Liver (tissue), 8 donors: ENCODE measurements at regions not wholly inside any gene's neighbourhood (a gene's known extent, or its start where the extent isn't known, plus 50 kb on each side); places are given as distances from the start of the nearest gene placed in this dataset.

Experiments
- DNase-seq: peaks from one replicate; pipeline ENCODE4 v3.0.0-alpha.2; 2017; ENCODE audit warnings: low spot score
- H3K27ac ChIP-seq, 2 donors: one replicate each; pipeline ENCODE4 v1.7.0; 2013; ENCODE audit warnings: inconsistent platforms in 2 of 2, low read length in 2 of 2, control low read depth in 1 of 2, low read depth in 1 of 2, mild to moderate bottlenecking in 1 of 2
- H3K27me3 ChIP-seq, 4 donors: one replicate each; pipeline versions ENCODE4 v1.6.1 to v1.7.0; 2013; ENCODE audit warnings: low read length in 3 of 4, inconsistent platforms in 1 of 4, mild to moderate bottlenecking in 1 of 4, moderate library complexity in 1 of 4; ENCODE audit not compliant: control insufficient read depth in 4 of 4, insufficient read depth in 4 of 4
- H3K36me3 ChIP-seq, 4 donors: one replicate each; pipeline versions ENCODE4 v1.6.1 to v1.7.0; 2013; ENCODE audit warnings: low read length in 3 of 4, mild to moderate bottlenecking in 3 of 4, low read depth in 1 of 4, moderate library complexity in 1 of 4; ENCODE audit not compliant: control insufficient read depth in 4 of 4, insufficient read depth in 3 of 4
- H3K4me1 ChIP-seq, 4 donors: one replicate each; pipeline versions ENCODE4 v1.6.1 to v1.7.0; 2013; ENCODE audit warnings: low read length in 3 of 4, mild to moderate bottlenecking in 3 of 4, moderate library complexity in 1 of 4; ENCODE audit not compliant: control insufficient read depth in 4 of 4, insufficient read depth in 4 of 4
- H3K4me3 ChIP-seq, 3 donors: one replicate each; pipeline versions ENCODE4 v1.6.1 to v1.7.0; 2013; ENCODE audit warnings: low read length in 3 of 3, control low read depth in 1 of 3, low read depth in 1 of 3, mild to moderate bottlenecking in 1 of 3
- H3K9ac ChIP-seq, 2 donors: one replicate each; pipeline ENCODE4 v1.7.0; 2013; ENCODE audit warnings: low read length in 2 of 2, mild to moderate bottlenecking in 2 of 2, moderate library complexity in 2 of 2, control low read depth in 1 of 2, low read depth in 1 of 2
- H3K9me3 ChIP-seq, 4 donors: one replicate each; pipeline versions ENCODE4 v1.6.1 to v1.7.0; 2013; ENCODE audit warnings: low read length in 3 of 4; ENCODE audit not compliant: control insufficient read depth in 4 of 4
- CTCF ChIP-seq: fragments of 150-350 bp; IDR thresholded peaks from 2 replicates; pipeline ENCODE4 v1.5.1; 2017; ENCODE audit warnings: improper control_type of control experiment, low read depth, low read length; ENCODE audit not compliant: missing input control
- FOXA1 ChIP-seq: IDR thresholded peaks from 2 replicates; pipeline ENCODE4 v1.6.1; 2016; ENCODE audit warnings: antibody characterized with exemption
- JUND ChIP-seq, 2 donors: IDR thresholded peaks; 2 replicates each; pipeline ENCODE4 v1.6.1; 2016; ENCODE audit warnings: antibody characterized with exemption in 2 of 2
- NR2F2 ChIP-seq: IDR thresholded peaks from 2 replicates; pipeline ENCODE4 v1.6.1; 2016; ENCODE audit warnings: antibody characterized with exemption
- REST ChIP-seq: IDR thresholded peaks from 2 replicates; pipeline ENCODE4 v1.6.1; 2016; ENCODE audit warnings: antibody characterized with exemption, mild to moderate bottlenecking
- YY1 ChIP-seq: IDR thresholded peaks from 2 replicates; pipeline ENCODE4 v1.6.1; 2016; ENCODE audit warnings: antibody characterized with exemption, mild to moderate bottlenecking
- ZBTB33 ChIP-seq: IDR thresholded peaks from 2 replicates; pipeline ENCODE4 v1.6.1; 2016; ENCODE audit warnings: antibody characterized with exemption
- WGBS: extraction: QIAGEN DNeasy Blood & Tissue Kit; methylation state at CpG from one replicate; pipeline ENCODE4 v1.1.7; 2013; 5-methylcytosine and 5-hydroxymethylcytosine counted together
- donor health status: healthy.
- donor health status: healthy.
- donor health status: healthy.
- donor health status: healthy.
- donor health status: healthy.

- Histone ChIP-seq H3K27me3 (peaks cover 0 to 9% (median 0%) of the 10 kb centered on the region in 4 donors), H3K4me1 (no peaks in the 10 kb centered on the region), H3K4me3 (no peak overlapping the region), H3K27ac (no peak overlapping the region), H3K36me3 (no peaks in the 10 kb centered on the region), H3K9ac (no peak overlapping the region), H3K9me3 (no peaks in the 10 kb centered on the region)
- no peak for TF ChIP-seq ZBTB33
- TF ChIP-seq NR2F2: peak; percentile 32
- no peak for DNase-seq
- WGBS: 48% methylated on average over 9 of the region's 9 CpGs
Measured at GRCh38 chr5:174843263-174844250, 119.2 kb downstream of the MSX2 start.

GRCh38 chr5:174840435-174840834 lies 116.1 kb downstream of the MSX2 start:
- H3K36me3 ChIP-seq: no peaks in the 10 kb centered on the region
- no peak overlapping the region for H3K27ac ChIP-seq
- DNase-seq: no peak
- TF ChIP-seq JUND (IDR thresholded peaks at IDR 0.05) (no peak), NR2F2 (no peak), YY1 (no peak), CTCF (no peak), FOXA1 (no peak), REST (no peak), ZBTB33 (no peak)
- no peak overlapping the region for H3K9ac ChIP-seq
- 69% methylated on average over 5 of the region's 5 CpGs for WGBS
- H3K4me1 ChIP-seq: no peaks in the 10 kb centered on the region
- H3K27me3 ChIP-seq: peaks cover 0 to 9% (median under 1%) of the 10 kb centered on the region in 4 donors
- no peaks in the 10 kb centered on the region for H3K9me3 ChIP-seq
- no peak overlapping the region for H3K4me3 ChIP-seq
